DMS79 (cell line): ENCODE measurements at regions not wholly inside any gene's neighbourhood (a gene's known extent, or its start where the extent isn't known, plus 50 kb on each side); places are given as distances from the start of the nearest gene placed in this dataset.

ENCODE experiments used
- DNase-seq: peaks from one replicate; lab custom pipeline; 2025; lab: John Stamatoyannopoulos, UW

DNA sequence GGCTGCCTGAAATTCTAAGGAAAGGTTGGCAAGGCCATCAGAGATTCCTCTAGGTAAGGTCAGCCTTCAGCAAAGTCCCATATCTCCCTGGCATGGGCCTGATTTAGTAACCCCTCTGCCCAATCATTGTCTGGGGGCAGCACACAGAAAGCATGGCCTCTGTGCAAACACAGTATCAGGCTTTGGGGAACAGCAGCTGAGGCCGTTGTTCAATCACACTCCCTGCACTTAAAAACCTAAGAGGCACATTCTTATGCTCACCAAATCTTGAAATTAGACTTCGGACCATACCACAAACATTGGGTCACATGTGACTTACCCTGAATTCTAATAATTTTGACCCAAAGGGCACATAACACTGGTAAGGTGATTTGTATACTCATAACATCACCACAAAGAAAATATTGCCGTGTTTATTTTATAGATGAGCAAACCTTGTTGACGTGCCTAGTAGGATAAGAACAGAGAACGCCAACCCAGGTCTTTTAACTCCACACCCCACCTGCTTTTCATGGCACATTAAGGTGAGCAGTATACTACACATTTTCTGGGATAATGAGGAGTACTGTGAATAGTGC is 212.7 kb downstream of the HNMT start:
- DNase-seq = no peak

DNA sequence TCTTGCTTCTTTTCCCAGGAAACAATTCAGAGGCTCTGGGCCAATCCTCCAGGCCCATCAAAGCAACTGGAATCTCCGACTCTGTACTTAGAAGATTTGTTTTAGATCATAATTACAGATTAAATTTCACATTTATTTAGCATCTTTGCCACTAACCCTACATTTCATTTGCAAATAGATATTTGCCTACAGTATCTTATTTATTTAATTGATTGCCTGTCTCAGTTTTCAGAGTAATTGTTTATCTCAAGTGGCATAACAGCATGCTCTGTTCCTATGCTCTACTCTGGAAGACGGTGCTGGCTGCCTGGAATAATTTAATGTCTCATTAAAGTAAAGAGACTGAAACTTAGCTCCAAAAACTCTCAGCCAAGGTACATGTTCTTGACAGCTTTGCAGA is 213.4 kb downstream of the HNMT start:
- DNase-seq = peak; percentile 24

DNA sequence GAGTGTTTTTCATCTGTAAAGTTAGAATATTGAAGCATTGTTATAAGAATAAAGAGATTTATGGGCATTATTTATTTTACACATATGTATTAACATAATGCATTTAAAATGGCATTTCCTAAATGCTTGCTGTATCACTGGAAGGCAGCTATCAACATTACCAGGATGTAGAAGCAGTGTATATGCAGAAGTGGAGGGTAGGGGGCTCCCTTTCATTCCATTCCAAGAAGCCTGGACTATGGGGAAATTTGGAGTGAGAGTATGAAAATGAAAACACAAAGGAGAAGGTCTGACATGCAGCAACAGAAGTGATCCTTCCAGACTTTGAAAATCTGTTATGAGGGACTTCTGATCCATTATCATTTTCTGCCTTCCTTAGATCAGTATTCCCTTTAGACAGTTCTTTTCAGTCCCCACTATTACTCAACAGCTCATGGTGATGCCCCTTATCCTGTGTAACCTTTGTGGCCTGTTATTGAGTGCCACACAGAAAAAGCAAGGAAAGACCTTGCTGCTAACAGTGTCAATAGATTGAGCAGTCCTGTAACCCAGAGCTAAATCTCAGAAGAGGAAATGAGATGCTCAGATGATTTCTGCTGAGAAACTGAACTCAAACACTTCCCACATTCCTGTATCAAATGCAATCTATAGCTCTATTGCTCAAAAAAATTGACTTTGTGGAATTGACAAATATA is 216.6 kb downstream of the HNMT start:
- no peak for DNase-seq

DNA sequence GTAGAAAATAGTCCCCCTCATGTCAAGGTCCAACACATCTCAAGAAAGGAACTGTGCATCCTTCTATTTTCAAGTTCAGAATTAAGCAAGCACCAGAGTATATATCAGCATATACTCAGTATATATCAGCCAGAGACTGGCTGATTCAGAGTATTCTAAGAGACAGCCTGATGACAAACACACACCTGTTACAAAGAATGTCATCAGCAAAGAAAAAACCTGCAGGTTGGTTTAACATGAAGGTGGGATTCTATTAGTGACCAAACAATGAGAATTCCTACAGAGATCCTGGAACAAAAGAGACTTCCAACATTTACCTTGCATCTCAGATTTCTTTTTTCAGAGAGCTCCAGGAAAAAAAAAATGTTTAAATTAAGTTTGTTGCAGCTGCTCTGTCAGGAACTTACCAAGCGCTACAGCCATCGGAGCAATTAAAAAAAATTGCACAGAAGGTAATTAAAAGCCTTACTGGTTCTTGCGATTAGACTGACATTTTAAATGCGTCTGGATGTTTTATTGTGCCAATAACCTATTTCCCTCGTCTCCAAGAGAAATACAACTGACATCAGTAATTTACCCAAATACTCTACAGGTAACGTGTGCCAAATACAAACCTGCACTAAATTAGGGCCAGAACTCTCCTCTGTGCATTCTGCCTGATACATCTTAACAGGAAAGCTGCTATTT is 218.1 kb downstream of the HNMT start:
- no peak for DNase-seq

DNA sequence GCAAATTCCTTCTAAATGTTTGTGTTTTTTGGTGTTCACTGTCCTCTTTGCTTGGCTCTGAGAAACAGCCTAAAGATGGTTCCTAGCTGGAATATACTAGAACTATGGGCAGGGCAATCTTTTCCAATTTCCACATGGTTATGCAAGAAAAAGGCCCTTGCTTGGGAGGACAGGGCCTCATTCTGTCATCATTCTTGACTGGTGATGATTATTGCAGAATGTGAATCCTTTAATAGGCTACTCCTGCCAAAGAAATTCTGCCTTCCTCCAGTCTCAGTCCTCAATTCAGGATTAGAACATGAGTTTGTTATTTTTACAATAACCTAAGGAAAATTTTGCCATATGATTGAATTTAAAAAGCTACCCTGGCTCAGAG is 218.7 kb downstream of the HNMT start:
- no peak for DNase-seq

DNA sequence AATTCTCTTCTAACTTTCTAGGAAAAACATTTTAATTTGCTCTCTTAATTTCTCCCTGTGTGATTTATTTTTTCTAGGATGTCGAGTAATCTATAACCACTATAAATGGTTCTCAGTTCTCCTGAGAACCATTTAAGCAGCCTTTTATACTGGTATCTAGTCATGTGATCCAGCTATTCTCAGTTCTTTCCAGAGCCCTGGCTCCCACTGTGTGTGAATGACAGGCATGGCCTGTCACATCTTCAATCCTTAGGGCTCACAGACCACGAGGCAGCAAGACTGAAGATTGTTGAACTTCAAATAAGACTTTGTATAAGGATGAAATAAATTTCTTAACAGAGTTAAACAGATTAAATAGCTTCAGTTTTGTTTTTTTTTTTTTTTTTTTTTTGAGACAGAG is 219.4 kb downstream of the HNMT start:
- DNase-seq = no peak

DNA sequence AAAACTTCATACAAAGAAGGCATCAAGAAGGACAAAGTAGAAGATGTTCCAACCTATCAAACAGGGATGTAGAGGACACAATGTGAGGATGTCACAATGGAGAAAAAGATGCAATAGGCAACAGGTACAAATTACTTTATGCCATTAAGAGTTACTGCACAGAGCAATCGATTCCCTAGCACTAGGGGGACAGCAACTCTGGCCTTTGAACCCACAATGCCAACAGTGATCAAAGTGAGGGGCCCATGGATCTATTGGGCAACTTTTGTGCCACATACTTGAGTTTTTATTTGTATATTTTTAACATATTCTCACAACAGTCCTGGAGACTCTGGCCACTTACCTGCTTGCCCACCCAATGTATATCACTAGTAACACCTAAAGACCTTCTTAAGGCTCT is 220.2 kb downstream of the HNMT start:
- DNase-seq = no peak

DNA sequence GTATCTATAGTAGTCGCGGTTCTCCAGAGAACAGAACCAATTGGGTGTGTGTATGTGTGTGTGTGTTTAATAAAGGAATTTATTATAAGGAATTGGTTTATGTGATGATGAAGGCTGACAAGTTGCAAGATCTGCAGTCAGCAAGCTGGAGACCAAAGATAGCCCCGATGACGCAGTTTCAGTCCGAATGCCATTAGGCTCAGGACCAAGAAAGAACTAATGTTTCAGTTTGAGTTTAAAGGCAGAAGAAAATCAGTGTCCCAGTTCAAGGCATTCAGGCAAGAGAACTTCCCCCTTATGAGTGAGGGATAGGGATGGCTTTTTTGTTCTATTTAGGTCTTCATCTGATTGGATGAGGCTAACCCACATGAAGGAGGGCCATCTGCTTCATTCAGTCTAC is 221.6 kb downstream of the HNMT start:
- no peak for DNase-seq

DNA sequence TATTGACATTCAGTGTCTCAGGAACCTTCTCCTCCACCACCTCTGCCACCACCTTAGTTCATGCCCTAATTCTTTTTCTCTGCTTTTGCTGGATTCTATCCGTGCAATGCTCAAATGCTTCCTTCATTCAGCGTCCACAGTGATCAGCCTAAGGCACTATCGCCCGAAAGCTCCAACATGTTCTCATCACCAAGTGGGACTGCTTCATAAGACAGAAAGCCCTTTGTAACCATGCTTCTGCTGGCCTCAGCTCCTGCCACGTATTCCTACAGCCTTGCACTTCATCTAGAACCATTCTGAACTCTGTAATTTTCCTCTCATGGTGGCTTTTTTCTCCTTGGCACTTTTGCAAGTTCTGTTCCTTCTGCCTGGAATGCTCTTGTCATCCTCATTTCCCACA is 222.9 kb downstream of the HNMT start:
- DNase-seq = no peak

DNA sequence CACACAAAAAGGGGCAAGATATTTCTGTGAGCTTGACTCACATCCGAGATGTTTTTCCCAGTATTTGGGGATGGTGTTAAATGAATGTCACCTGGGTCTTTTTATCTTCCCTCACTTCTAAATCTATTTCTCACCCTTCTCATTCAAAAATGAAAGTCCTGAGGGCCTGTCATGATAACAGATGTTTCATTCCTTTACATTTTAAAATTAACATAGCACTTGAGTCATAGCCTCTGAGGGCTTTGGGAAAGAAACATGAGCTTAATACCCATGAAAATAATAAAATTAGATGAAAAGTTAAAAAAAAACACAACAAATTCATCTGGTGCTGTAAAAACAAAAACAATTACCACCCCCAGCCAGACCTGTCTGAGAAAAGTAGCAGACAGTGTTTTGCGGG is 226.7 kb downstream of the HNMT start:
- DNase-seq = no peak

DNA sequence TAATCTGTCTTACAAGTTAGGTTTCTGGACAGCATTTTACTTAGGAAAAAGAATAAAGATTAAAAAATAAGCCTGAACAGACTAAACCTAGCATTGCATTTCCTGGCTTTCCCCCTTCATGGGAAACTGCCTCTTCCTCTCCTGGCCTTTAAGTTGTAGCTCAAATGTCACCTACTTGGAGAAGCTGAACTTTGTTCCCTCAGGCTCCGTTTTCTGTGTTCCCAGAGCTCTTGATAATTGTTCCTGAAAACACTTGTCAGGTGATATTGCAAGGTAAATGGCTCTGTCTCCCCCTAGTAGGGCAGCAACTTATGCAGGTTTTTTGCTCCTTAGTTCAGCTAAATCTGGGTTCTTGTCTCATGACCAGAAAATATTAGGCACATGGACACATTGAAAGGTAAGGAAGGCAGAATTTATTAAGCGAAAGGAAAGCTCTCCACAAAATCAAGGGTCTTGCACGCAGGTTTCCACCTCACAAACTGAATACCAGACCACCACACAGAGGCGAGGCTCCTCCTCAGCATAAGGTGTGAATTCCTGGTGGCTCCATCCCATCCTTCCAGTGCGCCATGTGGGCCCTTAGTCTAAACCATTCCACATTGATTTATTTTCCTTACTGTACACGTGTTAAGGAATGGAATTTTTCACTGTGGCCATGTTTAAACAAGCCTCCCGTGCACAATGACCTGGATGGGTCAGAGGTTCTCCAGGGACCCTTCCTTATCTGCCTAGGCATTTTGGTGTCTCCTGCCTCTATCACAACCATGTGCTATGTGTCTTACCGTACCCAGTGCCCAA is 229.3 kb downstream of the HNMT start:
- DNase-seq = no peak

DNA sequence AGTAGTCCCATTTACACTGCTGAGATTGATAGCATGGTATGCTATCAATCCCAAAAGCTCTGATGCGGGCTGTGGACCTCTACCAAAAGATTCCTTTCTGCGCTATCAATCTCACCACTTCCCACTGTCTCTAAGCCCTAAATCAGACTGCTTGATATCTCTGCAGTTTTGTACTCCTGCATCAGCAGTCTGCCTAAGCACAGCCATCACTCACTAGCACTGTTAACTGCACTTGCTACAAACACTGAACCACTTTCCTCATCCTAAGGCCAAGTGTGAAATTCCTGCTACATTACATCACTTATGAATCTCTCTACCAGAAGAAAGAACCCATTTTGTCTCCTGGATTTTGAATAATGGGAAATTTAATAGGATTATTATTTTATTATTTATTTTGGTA is 237.0 kb downstream of the HNMT start:
- DNase-seq = no peak

DNA sequence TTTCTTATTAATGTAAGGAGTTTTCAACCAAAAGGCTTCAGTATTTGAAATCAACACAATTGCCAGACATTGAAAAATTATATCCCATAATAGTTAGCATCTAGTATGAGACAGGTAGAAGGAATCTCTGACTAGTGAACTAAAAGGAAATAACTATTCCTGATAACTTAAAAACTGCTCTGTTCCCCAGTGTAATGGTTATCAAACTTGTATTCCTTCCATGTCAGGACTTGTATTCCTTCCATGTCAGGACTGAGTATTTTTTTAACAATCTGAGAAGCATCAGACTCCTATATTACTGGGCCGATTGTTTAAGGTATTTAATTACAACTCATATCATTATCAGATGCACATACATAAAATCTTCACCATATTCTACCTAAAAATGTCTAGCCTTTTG is 238.5 kb downstream of the HNMT start:
- no peak for DNase-seq

DNA sequence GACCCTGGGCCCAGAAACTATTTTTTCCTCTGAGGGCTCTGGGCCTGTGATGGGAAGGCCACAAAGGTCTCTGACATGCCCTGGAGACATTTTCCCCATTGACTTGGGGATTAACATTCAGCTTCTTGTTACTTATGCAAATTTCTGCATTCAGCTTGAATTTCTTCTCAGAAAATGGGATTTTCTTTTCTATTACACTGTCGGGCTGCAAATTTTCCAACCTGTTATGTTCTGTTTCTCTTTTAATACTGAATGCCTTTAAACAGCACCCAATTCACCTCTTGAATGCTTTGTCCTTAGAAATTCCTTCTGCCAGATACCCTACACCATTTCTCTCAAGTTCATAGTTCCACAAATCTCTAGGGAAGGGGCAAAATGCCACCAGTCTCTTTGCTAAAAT is 241.0 kb downstream of the HNMT start:
- no peak for DNase-seq

DNA sequence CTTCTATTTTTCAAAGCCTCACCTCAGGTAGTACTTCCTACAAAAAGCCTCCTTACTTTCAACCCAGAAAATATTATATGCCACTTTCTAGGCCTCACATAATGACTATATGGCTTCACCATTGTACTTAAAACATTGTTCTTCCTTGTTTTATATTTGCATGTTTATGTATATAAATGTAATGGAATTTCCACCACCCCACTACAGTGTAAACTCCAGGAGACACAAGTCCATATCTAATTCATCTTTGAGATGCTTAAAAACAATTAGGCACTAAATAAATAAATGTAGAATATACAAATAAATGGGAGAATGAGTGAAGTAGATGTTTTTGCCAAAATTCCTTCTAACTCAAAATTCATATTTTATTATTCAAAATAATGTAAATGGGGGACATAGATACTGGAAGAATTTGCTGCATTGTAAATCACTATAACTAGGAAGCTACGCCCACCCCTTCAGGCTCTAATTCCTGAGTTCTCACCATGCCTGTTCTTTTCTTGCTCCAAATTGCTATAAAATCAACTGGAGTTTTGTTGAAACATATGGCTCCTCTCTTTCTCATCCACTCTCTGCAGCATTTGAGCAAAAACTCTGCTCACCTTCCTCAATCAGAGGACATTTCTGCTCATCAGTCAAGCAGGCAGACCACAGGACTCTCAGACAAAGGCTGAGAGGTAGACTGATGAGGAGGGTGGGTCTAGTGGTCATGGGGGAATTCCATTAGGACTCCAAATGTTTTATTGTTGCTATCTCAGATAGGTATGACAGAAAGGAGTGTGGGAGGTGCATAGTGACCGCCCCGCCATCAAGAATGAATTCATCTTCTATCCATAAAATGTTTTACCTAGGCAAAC is 243.0 kb downstream of the HNMT start:
- DNase-seq = no peak

DNA sequence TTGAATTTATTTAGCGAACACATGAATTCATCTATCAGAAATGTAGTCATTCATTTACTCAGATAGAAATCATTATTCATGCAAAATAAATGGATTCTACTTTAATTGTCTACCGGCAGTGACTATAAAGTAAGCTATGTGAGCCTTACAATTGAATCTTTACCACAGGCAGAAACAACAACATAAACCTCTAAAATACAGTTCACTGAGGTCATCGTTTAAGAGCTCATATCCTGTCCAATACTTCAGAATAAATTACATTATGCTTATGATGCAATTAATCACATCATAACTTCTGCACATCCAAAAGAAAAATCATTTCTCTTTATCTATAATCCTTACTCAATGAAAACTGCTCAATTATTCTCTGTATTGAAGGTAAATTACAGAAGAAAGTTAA is 244.7 kb downstream of the HNMT start:
- DNase-seq = no peak

DNA sequence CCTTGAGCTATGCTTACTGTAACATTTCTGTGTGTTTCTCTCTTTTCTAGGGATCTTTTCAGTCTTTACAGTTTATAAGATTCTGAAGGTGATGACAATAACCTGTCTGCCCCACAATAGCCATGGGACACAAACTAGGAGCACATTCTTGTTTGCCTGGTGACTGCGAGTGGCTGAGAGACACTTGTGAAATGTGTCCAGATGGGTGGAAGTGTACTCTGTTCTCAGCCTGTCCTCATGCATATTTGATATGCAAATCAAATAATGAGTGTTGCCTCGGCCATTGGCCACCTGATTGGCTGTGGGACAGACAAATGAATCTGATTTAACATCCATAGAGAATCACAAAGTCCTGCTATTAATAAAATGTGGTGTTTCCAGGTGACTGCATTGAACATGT is 246.2 kb downstream of the HNMT start:
- no peak for DNase-seq

DNA sequence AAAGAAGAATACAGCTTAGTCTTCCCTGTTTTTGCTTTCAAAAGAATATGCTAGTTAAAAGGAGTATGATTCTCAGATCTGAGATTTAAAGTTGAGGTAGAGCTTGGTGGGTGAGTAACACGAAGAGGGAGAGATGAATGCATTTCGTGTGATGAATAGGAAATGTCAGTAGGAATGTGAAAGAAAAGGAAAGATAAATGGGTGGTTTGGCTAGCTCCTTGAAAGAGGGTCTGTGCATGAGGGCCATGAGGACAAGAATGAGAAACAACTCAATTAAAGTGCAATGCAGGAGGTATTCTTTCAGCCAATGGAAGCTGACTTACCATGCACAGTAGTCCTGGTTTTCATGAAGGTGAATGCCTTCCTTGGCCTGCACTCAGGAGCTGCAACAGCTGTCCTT is 248.2 kb downstream of the HNMT start:
- no peak for DNase-seq

DNA sequence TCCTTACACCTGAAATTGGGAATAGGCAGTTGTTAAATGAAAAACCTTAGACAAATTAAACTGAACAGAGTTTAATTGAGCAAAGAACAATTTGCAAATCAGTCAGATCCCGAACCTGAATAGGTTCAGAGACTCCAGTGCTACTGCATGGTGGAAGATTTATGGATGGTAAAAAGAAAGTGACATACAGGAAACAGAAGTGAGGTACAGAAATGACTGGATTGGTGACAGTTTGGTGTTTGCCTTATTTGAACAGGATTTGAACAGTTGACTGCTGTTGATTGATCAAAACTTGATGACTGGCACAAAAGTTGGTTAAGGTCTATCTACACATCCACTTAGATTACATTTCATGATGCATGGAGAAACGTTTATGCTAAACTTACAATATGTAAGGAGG is 248.8 kb downstream of the HNMT start:
- no peak for DNase-seq

DNA sequence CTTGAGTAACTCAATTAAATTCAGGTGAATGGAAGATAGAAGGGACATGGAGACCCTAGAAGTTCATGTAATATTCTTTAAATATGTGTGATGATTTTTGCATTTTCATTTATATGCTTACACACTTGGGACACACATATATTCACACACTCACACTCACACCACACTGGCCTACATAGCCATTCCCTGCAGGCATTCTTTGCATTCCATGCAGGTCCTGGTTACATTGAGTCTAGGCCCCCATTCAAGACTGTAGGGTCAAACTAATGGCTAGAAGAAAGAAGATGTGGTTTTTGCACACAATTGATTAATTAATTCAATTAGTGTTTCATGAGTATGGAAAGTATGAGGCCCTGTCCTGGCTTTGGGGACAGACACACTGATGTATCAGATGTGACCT is 249.4 kb downstream of the HNMT start:
- no peak for DNase-seq

DNA sequence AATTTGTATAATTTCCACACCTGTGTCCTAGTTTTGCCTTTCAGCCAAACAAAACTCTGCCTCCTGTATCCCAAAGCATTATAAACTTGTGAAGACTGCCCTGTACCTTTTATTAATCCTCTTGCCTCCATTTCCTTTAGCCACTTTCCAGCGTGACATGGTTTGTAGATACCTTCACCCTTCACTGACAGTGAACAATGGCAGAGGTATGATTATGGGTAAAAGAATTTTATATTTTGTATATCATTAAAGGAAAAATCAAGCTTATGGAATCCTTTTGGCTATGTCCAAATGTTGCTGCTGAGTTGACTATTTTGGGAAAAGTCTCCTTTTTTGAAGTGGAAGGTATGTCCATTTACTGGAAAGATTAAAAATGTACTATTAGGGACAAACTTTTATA is 251.7 kb downstream of the HNMT start:
- DNase-seq = no peak

DNA sequence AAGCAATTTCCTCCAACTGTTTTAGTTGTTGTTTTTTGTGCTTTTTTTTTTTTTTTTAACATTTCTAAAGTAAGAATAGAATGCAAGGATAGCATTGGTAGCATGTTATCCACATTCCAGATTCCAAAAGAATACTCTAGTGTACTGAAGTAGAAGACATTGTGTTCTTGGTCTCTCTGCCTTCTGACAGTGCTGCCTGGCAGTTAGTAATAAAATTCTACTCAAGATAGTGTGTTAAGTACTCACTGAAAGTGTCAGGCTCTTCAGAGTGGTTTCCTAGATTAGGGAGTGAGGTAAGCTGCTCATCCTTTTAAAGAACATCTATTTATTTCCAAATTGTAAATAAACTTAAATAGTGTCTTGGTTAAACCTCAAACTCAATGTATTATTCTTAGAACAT is 253.7 kb downstream of the HNMT start:
- DNase-seq = no peak
